ENCODE measurements at regions not wholly inside any gene's neighbourhood (a gene's known extent, or its start where the extent isn't known, plus 50 kb on each side); places are given as distances from the start of the nearest gene placed in this dataset.

DNA sequence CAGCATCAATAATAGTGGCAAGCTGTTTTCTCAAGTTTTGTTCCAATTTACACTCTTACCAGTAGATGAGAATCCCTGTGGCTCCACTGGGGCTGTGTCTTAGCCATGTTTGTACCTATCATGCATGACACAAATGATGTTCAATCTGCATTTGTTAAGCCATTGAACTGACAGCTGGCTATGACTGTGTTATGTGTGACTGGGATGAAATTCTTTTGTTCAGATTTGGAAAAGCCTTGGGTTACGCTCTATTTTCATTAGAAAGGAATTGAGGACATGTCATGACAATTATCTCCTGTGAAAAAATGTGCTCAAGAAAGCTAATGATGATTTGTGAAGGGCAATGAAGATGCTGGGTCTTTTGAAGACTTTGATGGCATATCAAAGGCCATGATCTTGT, 201.8 kb upstream of the LARGE1 start:
- H4K20me1 ChIP-seq (ENCODE audit: control insufficient read depth, insufficient read depth, low read length, poor library complexity, severe bottlenecking) = no peaks in the 10 kb centered on the region
- H3K4me1 Mint-ChIP-seq = no peaks in the 10 kb centered on the region
- H2AFZ ChIP-seq (ENCODE audit: insufficient read depth, low read depth, low read length, poor library complexity, severe bottlenecking) = no peak overlapping the region
- WGBS (ENCODE audit: insufficient coverage) = 71% methylated on average over 1 of the region's 1 CpG
- no peak overlapping the region for H3K4me2 ChIP-seq (replicated peaks; ENCODE audit: low read depth, low read length, poor library complexity, severe bottlenecking)
- H3K9ac ChIP-seq (ENCODE audit: low read length) = no peak overlapping the region
- no peaks in the 10 kb centered on the region for H3K4me1 ChIP-seq (ENCODE audit: control insufficient read depth in 2 of 2, insufficient read depth in 2 of 2, low read length in 2 of 2)
- ChIA-PET POLR2A (no interaction called here), CTCF (interaction anchor here (1.6 kb wide), 1 partner anchor 10 kb away, joined by 6 read pairs; no protein-coding TSS in a partner anchor)
- no peak for TF ChIP-seq EZH2 (IDR thresholded peaks at IDR 0.05; ENCODE audit: borderline replicate concordance, insufficient read depth, low read depth, low read length, poor library complexity, severe bottlenecking)
- TF ChIP-seq, protein P1, sequence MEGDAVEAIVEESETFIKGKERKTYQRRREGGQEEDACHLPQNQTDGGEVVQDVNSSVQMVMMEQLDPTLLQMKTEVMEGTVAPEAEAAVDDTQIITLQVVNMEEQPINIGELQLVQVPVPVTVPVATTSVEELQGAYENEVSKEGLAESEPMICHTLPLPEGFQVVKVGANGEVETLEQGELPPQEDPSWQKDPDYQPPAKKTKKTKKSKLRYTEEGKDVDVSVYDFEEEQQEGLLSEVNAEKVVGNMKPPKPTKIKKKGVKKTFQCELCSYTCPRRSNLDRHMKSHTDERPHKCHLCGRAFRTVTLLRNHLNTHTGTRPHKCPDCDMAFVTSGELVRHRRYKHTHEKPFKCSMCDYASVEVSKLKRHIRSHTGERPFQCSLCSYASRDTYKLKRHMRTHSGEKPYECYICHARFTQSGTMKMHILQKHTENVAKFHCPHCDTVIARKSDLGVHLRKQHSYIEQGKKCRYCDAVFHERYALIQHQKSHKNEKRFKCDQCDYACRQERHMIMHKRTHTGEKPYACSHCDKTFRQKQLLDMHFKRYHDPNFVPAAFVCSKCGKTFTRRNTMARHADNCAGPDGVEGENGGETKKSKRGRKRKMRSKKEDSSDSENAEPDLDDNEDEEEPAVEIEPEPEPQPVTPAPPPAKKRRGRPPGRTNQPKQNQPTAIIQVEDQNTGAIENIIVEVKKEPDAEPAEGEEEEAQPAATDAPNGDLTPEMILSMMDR (IDR thresholded peaks at IDR 0.05) = no peak
- H3K36me3 ChIP-seq (replicated peaks in 1 of 2; ENCODE audit: control extremely low read depth in 1 of 2, control insufficient read depth in 1 of 2, extremely low read depth in 1 of 2, insufficient read depth in 2 of 2, low read length in 1 of 2) = no peaks in the 10 kb centered on the region
- H3K27ac ChIP-seq (ENCODE audit: low read length in 2 of 2) = no peak overlapping the region
- peaks cover 0 to 4% (median 0%) of the 10 kb centered on the region in 4 experiments for H3K27me3 ChIP-seq (replicated peaks in 1 of 4; ENCODE audit: control extremely low read depth in 1 of 4, control insufficient read depth in 3 of 4, insufficient read depth in 4 of 4, low read length in 3 of 4)
- H3K27ac Mint-ChIP-seq = no peak overlapping the region
- ATAC-seq (ENCODE audit: low read depth) = no peak
- intact Hi-C loops (cut with micrococcal nuclease) = no loop called here
- peaks cover 15% of the 10 kb centered on the region for H3K27me3 Mint-ChIP-seq
- DNase-seq = no peak
- H3K4me3 Mint-ChIP-seq = no peak overlapping the region
- no peaks in the 10 kb centered on the region for H3K9me3 ChIP-seq (ENCODE audit: control extremely low read depth in 1 of 3, control insufficient read depth in 2 of 3, insufficient read depth in 1 of 3, low read length in 2 of 3)
- H3K9me3 Mint-ChIP-seq (ENCODE audit: insufficient read depth) = peaks cover 3% of the 10 kb centered on the region
- H3K4me3 ChIP-seq (ENCODE audit: control extremely low read depth in 1 of 5, extremely low read depth in 1 of 5, insufficient read depth in 1 of 5, low read depth in 2 of 5, low read length in 4 of 5) = no peak overlapping the region
- no peaks in the 10 kb centered on the region for H3K79me2 ChIP-seq (ENCODE audit: control insufficient read depth, insufficient read depth, low read length)

DNA sequence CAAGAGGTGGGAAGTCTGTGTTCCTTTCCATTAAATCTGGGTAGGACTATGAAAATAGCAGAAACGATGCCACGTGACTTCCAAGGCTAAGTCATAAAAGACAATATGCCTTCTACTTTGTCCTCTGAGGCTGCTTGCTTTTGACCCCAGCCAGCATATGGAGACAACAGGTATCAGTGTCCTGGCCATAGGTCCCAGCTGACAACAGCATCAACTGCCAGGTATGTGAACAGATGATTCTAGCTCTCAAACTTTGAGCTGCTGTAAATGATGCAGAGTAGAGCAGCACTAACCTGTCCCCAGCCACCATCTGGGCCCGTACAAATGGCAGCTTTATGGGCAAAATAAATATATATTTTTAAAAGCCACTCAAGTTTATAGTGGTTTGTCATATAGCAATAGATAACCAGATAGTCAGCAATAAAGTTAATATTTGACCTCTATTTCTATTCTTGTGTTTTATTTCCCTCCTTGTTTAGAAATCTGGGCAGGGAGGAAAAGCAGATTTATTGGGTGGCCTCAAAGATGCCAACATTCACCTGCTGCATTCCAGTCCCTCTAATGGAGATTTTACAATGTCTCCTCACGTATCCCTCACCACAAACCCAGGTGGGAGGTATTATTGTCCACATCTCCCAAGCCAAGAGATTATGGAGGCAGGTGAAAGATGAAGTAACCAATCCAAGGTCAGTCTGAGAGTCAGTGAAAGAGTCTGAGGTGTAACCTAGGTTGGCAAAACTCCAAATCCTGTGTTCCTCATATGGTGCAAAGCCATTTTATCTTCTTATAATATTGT, 209.6 kb upstream of the LARGE1 start:
- 100% methylated on average over 2 of the region's 4 CpGs for WGBS (ENCODE audit: insufficient coverage)
- H3K27ac ChIP-seq (ENCODE audit: low read length in 2 of 2) = no peak overlapping the region
- Mint-ChIP-seq H3K4me1 (no peaks in the 10 kb centered on the region), H3K9me3 (ENCODE audit: insufficient read depth) (no peaks in the 10 kb centered on the region), H3K4me3 (no peak overlapping the region), H3K27me3 (peaks cover 34% of the 10 kb centered on the region), H3K27ac (no peak overlapping the region)
- H3K9ac ChIP-seq (ENCODE audit: low read length) = no peak overlapping the region
- intact Hi-C loops (cut with micrococcal nuclease) = no loop called here
- ChIA-PET CTCF (no interaction called here), POLR2A (no interaction called here)
- DNase-seq (no peak), ATAC-seq (ENCODE audit: low read depth) (no peak)
- no peak overlapping the region for H2AFZ ChIP-seq (ENCODE audit: insufficient read depth, low read depth, low read length, poor library complexity, severe bottlenecking)
- no peaks in the 10 kb centered on the region for H3K4me1 ChIP-seq (ENCODE audit: control insufficient read depth in 2 of 2, insufficient read depth in 2 of 2, low read length in 2 of 2)
- no peaks in the 10 kb centered on the region for H3K36me3 ChIP-seq (replicated peaks in 1 of 2; ENCODE audit: control extremely low read depth in 1 of 2, control insufficient read depth in 1 of 2, extremely low read depth in 1 of 2, insufficient read depth in 2 of 2, low read length in 1 of 2)
- no peak for TF ChIP-seq EZH2 (IDR thresholded peaks at IDR 0.05; ENCODE audit: borderline replicate concordance, insufficient read depth, low read depth, low read length, poor library complexity, severe bottlenecking)
- TF ChIP-seq, protein P1 (IDR thresholded peaks at IDR 0.05) = no peak
- no peak overlapping the region for H3K4me3 ChIP-seq (ENCODE audit: control extremely low read depth in 1 of 5, extremely low read depth in 1 of 5, insufficient read depth in 1 of 5, low read depth in 2 of 5, low read length in 4 of 5)
- no peak overlapping the region for H3K4me2 ChIP-seq (replicated peaks; ENCODE audit: low read depth, low read length, poor library complexity, severe bottlenecking)
- H3K27me3 ChIP-seq (replicated peaks in 1 of 4; ENCODE audit: control extremely low read depth in 1 of 4, control insufficient read depth in 3 of 4, insufficient read depth in 4 of 4, low read length in 3 of 4) = no peaks in the 10 kb centered on the region
- H3K79me2 ChIP-seq (ENCODE audit: control insufficient read depth, insufficient read depth, low read length) = no peaks in the 10 kb centered on the region
- H4K20me1 ChIP-seq (ENCODE audit: control insufficient read depth, insufficient read depth, low read length, poor library complexity, severe bottlenecking) = no peaks in the 10 kb centered on the region
- H3K9me3 ChIP-seq (ENCODE audit: control extremely low read depth in 1 of 3, control insufficient read depth in 2 of 3, insufficient read depth in 1 of 3, low read length in 2 of 3) = no peaks in the 10 kb centered on the region

Data from B cell (primary cell).